GM12864 (cell line): ENCODE measurements at regions not wholly inside any gene's neighbourhood (a gene's known extent, or its start where the extent isn't known, plus 50 kb on each side); places are given as distances from the start of the nearest gene placed in this dataset.

Experiments
- DNase-seq: peaks from one replicate; pipeline ENCODE4 v3.0.0-alpha.2; 2011; ENCODE audit warnings: low read depth
- H3K4me3 ChIP-seq: 2 replicates; pipeline ENCODE4 v1.5.1; 2011; ENCODE audit warnings: mild to moderate bottlenecking, low read depth, low read length, control low read depth
- TF ChIP-seq, protein P1 (sequence below): IDR thresholded peaks from 2 replicates; pipeline ENCODE4 v1.5.1; 2011; ENCODE audit warnings: low read depth, mild to moderate bottlenecking, moderate library complexity, low read length, control low read depth, inconsistent platforms; ENCODE audit errors: missing control alignments

DNA sequence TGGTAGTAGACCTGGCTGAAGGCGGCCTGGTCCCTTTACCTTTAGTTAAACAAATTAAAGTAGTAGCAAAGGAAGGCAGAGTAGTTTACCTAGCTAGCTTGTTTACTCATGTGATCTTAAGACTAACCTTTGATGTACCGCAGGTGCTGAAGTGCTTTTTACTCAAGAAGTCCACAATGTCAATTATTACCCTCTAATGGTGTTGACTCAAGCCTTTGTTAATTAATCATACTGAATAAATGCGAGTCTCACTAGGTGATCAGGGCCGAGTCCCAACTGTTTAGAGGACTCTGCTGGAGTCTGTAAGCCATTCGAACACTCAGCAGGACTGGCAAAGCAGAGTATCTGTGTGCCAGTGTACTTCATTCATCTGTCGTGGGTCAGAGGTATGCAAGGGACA is 381.1 kb upstream of the NCAM2 start:
- TF ChIP-seq, protein P1, sequence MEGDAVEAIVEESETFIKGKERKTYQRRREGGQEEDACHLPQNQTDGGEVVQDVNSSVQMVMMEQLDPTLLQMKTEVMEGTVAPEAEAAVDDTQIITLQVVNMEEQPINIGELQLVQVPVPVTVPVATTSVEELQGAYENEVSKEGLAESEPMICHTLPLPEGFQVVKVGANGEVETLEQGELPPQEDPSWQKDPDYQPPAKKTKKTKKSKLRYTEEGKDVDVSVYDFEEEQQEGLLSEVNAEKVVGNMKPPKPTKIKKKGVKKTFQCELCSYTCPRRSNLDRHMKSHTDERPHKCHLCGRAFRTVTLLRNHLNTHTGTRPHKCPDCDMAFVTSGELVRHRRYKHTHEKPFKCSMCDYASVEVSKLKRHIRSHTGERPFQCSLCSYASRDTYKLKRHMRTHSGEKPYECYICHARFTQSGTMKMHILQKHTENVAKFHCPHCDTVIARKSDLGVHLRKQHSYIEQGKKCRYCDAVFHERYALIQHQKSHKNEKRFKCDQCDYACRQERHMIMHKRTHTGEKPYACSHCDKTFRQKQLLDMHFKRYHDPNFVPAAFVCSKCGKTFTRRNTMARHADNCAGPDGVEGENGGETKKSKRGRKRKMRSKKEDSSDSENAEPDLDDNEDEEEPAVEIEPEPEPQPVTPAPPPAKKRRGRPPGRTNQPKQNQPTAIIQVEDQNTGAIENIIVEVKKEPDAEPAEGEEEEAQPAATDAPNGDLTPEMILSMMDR = no peak
- H3K4me3 ChIP-seq = no peak overlapping the region
- no peak for DNase-seq

DNA sequence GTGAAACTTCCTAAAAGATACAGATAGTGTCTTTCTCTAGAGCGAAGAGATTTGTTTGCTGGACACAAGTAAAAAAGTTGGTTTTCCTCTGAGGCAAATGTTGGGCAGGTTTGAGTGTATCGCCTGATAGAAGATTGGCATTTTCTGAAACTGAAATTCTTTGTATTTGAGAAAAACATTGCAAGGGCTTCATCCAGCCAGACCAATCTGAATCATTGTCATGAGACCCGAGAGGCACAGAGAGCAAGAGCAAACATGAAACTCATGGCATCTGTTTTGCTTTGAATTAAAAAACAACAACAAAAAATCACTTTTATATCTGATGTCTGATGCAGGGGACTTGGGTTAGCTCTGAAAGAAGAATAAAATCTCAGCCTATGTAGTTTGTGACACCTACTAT is 379.3 kb upstream of the NCAM2 start:
- TF ChIP-seq, protein P1 = no peak
- DNase-seq = no peak

DNA sequence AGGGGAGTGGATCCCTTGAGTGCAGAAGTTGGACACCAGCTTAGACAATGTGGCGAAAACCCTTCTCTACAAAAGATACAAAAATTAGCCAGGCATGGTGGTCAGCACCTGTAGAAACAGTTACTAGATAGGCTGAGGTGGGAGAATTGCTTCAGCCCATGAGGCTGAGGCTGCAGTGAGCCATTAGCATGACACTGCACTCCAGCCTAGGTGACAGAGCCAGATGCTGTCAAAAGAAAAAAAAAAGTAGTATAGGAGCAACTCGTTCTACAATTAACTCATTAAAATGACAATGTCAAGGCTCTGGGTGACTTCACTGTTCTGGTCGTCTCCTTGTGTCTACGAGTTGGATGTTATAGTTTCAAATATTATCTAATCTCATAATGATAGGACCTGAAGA is 370.6 kb upstream of the NCAM2 start:
- no peak overlapping the region for H3K4me3 ChIP-seq
- TF ChIP-seq, protein P1 = no peak

More for the DNA sequence above, 379.3 kb upstream of the NCAM2 start:
- no peak overlapping the region for H3K4me3 ChIP-seq

DNA sequence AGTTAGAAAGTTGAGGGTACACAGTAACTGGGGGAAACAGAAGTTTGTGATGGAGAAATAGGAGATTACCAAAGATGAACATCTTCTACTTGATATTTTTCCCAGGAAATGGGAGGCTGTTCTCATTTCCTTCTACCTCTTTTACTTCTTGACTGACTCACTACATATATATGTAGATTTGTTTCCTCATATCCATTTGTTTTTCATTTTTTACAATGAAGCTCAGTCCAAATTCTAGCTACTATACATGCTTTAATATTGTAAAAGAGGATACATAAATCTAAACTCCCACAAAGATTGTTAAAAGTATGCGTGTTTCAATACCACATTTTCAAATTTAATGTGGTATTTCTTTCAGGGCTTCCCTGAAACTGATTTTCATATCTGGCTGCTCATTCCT is 366.6 kb upstream of the NCAM2 start:
- no peak overlapping the region for H3K4me3 ChIP-seq
- no peak for DNase-seq
- TF ChIP-seq, protein P1 = no peak

More for the DNA sequence above, 370.6 kb upstream of the NCAM2 start:
- no peak for DNase-seq

DNA sequence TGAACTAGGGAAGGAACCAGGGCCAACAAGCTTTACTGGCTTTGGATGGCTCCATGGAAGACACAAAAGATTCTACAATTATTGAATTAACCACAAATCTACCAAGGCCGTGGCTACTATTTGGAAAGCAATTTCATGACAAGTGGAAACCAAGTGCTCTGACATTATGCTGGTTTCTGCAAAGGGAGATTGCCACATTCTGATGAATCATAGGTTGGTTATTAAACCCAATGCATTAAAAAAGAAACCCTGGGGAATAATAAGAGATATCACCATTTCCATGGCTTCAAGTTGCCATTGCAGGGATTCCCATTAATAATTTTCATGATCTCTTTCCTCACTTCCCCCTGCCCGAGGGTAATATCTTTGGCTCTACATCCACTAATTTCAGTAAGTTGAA is 359.2 kb upstream of the NCAM2 start:
- TF ChIP-seq, protein P1 = no peak
- DNase-seq = no peak
- H3K4me3 ChIP-seq = no peak overlapping the region

DNA sequence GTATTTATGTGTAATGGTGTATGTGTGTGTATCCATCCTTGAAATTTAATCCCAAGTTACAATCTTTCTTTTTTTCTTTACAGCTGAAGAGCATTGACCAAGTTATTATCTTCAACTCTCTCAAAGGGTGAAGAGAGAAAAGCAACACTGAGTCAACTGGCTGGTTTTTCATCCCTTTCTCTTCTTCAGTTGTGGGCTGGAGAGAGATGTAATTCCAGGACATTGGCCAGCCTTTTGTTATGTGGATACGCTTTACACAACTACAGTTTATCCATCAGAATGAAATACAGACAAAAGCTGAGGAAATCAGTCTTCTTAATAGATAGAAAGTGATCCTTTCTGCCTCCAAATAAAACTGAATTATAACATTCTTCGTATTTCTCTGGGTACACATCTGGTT is 357.0 kb upstream of the NCAM2 start:
- TF ChIP-seq, protein P1 = no peak
- DNase-seq = no peak
- no peak overlapping the region for H3K4me3 ChIP-seq

DNA sequence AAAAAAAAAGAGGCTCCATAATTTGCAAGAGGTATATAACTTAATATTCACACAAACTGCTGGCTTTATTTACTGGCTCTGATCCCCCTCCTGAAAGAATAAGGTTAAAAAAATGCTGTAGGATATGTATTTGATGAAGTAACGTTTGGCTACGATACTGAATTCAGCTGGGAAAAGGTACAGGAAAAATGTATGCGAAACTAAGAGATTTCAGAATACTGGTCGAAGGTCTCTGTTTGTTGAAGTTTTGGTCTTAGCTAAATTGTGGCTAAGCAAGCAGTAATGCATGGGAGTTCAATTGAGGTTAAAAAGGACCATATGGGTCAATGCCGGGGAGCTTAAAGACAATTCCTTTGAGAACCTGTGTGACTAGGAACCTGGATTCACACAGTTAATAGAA is 355.5 kb upstream of the NCAM2 start:
- TF ChIP-seq, protein P1 = no peak
- no peak overlapping the region for H3K4me3 ChIP-seq
- no peak for DNase-seq
